ENCODE measurements at regions not wholly inside any gene's neighbourhood (a gene's known extent, or its start where the extent isn't known, plus 50 kb on each side); places are given as distances from the start of the nearest gene placed in this dataset.
"Not testable (repeated sequence)": the region's sequence is repeated elsewhere in the genome, so short reads cannot be mapped to it uniquely, and the experiment has no call there.

DNA sequence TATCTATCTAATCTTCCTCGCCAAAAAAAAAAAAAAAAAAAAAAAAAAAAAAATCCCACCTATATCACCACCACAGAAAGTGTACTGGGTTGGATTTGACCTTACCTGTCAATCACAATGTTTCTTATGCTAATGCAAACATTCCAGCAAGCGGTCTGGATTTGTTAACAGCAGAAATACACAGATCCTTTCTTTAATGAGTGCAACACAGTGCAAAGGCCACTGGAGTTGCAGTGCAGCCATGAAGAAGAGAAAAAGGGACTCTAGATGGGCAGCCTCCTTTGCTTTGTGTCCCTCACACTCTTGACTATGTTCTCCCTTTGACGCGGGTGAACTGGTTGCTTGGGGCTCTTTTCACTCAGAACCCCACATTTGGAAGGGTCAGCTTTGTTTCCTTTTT is 127.3 kb upstream of the PRKCQ start:
- FAIRE-seq = no peak
- DNase-seq (ENCODE audit: insufficient read length, low spot score) = no peak

DNA sequence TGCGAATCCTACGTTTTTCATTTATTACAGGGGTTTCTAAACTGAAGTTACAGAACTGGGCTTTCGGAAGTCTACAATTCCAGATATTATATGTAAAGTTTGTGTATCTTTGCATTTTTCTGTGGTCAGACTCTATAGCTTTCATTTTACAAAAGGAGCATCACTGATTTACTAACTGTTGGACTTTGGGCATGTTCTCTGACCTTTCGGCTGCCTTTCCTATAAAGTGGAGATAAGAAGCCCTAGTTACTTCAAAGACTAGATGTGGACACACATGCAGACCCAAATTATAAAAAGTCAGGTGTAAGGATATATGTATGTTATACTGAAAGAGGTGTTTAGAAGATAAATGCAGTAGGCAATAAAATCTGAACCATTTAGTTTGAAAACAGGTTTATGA is 126.6 kb upstream of the PRKCQ start:
- FAIRE-seq = no peak
- no peak for DNase-seq (ENCODE audit: insufficient read length, low spot score)

DNA sequence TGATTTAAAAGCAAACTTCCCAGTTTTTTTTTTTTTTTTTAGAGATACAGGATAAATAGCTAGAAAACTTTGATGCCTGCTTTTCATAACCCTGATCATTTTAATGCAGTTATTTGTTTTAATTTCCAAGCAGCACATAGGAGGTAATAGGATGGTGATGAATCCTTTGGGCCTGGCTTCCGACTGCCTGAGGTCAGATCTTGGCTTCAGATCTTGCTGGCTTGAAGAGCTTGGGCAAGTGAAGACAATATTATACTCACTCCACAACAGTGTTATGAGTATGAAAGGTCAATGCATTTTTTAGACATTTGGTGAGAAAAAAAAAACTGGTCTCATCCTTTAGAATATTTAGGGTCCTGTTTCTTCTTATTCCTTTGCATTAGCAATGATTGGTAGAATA is 124.8 kb upstream of the PRKCQ start:
- no peak for FAIRE-seq
- DNase-seq (ENCODE audit: insufficient read length, low spot score) = no peak

DNA sequence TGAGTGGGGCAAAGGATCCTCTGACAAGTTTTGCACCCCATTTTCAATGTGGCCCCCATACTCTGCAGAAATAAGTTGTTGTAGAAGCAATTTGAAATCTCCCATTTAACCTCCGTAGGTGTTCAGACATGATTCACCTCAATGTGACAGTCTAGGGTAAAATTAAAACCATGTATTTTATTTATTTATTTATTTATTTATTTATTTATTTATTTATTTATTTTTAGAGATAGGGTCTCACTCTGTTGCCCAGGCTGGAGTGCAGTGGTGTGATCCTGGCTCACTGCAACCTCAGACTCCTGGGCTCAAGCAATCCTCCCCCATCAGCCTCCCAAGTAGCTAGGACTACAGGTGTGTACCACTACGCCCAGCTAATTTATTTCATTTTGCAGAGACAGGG is 122.8 kb upstream of the PRKCQ start:
- not testable (repeated sequence) for DNase-seq (ENCODE audit: insufficient read length, low spot score); FAIRE-seq

DNA sequence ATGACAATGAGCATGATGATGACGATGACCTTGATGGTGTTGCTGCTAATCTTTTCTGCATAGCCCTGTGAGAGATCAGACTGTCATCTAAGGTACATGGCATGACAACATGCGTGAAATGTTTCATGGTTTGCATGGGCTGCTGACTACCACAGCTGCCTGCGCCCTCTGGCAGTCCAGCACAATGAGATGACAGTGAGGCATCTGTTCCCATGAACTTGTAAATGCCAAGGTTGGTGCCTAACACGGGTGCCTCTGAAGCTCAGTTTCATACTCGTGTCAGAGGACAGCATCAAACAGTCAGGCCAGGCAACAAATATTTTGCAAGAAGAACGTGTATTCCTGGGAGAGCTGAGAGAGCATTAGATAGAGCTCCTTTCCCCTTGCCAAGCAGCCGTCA is 122.0 kb upstream of the PRKCQ start:
- FAIRE-seq = no peak
- no peak for DNase-seq (ENCODE audit: insufficient read length, low spot score)

DNA sequence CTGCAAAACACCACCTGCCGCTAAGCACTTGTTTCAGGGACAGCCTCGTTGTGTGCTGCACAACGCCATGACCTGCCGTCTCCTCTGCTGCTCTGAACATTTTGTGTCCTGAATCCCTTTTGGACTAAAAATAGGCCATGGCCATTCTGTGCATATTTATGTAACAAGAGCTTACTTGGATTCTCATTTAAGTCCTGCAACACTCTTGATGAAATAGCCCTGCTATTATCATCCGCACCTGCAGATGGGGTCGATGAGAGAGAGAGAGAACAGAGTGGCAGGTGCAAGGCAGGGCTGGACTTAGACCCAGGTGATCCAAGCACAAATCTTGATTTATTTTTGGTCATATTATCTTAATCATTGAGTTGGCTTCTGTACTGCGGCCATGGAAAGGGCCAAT is 121.2 kb upstream of the PRKCQ start:
- no peak for FAIRE-seq

DNA sequence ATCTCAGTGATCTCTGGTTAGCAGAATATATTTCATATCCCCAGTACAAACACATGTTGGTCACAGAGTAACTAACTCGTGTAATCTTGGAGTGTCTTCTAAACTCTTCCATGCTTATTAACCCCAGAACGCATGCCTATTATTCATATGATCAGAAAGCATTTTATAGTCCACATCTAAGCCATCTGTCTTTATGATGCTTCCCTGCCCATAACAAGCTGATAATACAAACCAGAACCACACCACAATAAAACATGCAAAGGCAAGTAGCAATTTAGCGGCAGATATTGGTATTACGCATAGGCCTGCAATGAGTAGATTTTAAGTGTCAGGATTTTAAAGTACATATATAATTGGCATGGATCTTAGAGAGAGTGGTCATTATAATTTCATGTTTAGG is 120.0 kb upstream of the PRKCQ start:
- no peak for DNase-seq (ENCODE audit: insufficient read length, low spot score)
- no peak for FAIRE-seq

More for the DNA sequence above, 121.2 kb upstream of the PRKCQ start:
- no peak for DNase-seq (ENCODE audit: insufficient read length, low spot score)

DNA sequence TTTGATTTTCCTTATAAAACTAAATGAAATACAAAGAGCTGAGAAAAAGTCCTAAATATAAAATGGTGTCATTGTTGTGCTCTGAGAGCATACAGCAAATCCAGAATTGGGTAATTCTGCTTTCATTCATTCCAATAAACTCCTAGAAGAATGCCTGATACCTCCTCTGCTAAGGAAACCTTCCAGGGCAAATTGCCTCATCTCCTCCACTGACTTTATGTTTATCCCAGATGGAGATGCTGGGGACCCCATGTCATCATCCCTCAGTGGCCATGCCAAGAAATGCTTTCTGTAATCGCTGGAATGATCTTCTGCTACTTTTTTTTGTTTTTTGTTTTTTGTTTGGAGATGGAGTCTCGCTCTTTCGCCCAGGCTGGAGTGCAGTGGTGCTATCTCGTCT is 119.3 kb upstream of the PRKCQ start:
- DNase-seq (ENCODE audit: insufficient read length, low spot score) (no peak), FAIRE-seq (no peak)

DNA sequence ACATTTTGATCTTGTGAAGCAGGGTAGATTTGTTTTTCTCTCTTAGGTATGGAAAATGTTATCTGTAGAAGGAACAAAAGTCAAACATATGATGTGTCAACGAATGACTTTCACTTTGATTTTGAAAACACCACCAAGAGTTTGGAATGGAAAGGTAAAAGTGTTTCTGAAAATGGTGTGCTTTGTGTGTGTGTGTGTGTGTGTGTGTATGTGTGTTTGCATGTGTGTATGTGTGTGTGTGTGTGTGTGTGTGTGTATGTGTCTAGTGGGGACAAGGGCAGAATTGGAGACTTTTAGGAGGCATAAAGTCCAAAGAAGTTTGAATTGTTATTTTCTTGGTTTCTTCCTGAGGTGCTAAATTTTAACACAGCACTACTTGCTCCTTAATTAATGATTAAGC is 115.4 kb upstream of the PRKCQ start:
- FAIRE-seq (no peak), DNase-seq (ENCODE audit: insufficient read length, low spot score) (no peak)

DNA sequence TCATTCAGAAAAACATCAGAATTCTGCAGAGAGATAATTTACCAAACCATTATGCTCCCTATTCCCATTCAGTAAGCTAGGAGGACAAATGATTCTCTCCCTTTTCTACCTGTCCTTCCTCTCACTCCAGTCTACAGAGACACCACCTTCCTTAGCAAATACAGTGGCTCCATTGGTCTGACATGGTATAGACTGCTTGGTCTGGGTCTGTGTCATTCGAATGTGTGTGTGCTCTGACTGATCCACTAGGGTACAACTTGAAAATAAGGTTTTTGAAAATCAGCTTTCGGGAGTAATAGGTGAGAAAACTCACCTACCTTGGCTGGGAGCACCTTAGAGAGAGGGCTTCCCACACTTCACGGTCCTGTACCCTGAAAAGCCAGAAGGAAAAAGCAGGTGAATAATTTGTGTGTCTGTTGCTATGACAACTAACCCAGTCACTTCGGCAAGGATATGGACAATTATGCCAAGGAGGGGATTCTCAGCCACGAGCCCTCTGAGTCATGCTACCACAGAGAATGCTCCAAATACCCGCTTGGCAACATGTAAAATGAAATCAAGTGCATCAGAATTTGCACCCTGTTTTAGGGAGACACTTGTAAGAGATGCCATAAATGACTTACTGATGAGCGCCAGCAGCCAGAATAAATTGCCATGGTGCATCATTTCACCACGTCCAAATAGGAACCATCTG is 114.5 kb upstream of the PRKCQ start:
- FAIRE-seq (no peak), DNase-seq (ENCODE audit: insufficient read length, low spot score) (no peak)

DNA sequence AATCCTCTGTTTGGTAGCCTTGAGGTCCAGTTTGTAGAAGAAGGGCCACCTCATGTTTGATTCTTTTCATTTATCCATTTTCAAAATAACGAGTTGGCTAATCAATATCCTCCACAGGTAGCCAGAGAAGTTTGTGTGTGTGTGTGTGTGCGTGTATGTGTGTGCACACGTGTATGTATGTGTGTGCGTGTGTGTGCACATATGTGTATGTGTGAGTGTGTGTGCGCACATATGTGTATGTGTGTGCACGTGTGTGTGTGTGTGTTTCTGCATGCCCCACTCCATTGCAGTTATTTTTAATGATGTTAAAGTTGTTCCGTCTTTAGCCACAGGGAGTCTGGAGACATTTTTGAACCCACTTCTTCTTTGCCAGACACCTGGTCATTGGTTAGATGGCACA is 112.8 kb upstream of the PRKCQ start:
- FAIRE-seq (no peak), DNase-seq (ENCODE audit: insufficient read length, low spot score) (no peak)

DNA sequence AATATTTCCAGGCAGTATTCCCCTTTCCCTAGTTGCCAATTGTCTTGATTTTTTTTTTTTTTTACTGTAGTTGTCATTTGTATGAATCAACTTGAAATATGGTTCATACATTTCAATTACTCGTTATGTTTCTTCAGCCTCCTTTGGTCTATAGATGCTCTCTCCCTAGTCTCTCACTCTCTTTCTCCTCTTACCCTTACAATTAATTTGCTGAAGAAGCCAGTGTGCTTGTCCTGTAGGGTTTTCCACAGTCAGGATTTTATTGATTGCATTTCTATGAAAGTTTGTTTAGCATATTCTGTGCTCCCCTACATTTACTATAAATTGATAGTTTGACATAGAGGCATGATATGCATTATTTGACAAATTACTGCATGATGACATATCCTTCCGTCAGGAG is 112.0 kb upstream of the PRKCQ start:
- FAIRE-seq (no peak), DNase-seq (ENCODE audit: insufficient read length, low spot score) (no peak)

DNA sequence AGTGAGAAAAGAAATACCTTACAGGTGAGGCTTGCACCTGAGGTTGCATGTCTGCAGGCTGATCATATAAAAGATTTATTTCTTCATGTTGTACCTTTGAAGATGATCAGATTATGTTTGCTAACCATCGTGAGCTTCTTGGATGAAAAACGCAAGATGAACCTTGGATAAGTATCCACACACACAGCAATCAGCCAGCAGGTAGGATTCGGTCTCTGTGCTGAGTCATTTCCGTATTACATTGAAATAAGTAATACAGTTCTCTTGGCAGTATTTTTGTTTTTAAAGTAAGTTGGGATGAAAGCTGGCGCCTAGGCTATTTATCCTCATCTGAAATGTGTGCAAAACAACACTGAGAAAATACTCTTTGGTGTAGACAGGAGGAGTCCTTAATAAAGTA is 109.0 kb upstream of the PRKCQ start:
- FAIRE-seq (no peak), DNase-seq (ENCODE audit: insufficient read length, low spot score) (no peak)

DNA sequence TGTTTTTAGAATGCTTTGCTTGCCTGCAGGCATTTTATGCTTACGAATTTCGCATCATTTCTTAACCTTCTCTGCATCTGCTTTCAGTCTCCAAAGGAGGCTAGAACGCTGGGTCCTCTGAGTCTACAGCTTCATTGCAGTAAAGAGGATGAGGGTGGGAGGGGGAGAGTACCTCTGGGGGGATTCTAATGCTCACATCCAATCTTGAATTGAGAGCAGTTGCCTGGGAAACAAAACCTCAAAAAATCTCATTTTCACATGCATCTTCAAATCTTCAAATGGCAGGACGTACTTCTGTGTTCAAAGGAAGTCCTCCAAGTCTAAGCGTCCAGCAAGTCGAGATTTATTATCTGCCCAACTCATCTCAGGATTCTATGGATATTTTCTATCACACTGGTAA is 100.7 kb upstream of the PRKCQ start:
- FAIRE-seq (no peak), DNase-seq (ENCODE audit: insufficient read length, low spot score) (no peak)

DNA sequence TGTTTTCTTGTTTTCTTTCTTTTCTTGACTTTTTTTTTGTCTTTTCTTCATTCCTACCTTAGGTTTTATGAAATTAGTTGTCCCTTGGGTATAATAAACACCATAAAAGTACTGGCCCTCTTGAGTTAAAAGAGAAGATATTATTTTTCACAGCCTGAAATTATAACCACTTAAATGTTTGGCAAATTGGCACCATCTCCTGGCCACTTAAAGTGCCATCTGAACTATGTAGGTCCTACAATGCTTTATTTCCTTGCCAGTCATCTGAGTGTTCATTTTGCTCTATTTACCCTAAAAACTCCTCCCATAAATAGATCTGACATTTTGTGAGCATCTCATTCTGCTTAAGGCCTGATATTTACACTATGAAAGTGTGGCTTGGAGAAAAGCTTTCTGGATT is 98.9 kb upstream of the PRKCQ start:
- no peak for DNase-seq (ENCODE audit: insufficient read length, low spot score)
- no peak for FAIRE-seq

DNA sequence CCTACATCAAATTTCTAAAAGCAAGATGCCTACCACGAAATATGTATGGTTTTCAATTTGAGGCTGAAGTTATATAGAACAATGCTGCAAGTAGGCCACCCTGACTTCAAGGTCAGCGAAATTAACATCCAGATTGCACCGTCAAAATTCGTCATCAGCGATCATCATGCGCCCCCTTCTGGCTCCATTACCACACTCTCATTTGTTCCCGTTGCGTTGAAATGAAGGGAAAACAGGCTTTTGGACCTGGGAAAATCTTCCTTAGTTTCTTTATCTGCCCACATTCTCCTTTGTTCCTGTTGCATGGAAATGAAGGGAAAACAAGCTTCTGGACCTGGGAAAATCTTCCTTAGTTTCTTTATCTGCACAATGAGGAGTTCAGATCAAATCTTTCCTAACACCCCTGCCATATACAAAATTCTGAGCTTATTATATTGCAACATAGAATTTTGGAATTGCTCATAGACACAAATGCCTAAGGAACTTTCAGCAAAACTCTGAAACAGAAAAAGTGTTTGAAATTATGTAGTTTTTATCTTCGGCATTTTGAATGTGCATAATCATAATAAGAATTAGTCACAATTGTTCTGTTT is 98.2 kb upstream of the PRKCQ start:
- DNase-seq (ENCODE audit: insufficient read length, low spot score) = peak; percentile 8
- peak; percentile 97 for FAIRE-seq

DNA sequence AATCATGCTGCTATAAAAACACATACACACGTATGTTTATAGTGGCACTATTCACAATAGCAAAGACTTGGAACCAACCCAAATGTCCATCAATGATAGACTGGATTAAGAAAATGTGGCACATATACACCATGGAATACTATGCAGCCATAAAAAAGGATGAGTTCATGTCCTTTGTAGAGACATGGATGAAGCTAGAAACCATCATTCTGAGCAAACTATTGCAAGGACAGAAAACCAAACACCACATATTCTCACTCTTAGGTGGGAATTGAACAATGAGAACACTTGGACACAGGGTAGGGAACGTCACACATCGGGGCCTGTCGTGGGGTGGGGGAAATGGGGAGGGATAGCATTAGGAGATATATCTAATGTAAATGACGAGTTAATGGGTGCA is 97.1 kb upstream of the PRKCQ start:
- FAIRE-seq; DNase-seq (ENCODE audit: insufficient read length, low spot score): not testable (repeated sequence)

DNA sequence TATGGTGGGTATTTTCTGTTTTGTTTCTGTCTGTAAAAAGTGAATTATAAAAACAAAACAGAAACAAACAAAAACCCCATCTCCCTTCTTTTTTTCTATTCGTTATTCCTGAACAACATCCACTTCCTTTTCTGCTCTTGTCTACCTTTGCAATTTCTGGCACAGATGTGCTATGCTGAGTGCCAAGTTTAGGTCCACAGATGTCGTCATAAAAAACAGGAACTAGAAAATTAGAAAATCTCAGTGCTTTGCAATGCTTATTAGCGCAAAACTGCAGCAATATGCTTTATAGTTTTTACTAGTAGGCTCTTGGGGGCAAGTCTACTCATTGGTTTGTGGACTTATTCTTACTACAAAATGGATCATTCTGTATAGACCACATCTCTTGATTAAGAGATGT is 94.2 kb upstream of the PRKCQ start:
- DNase-seq (ENCODE audit: insufficient read length, low spot score) (no peak), FAIRE-seq (no peak)

DNA sequence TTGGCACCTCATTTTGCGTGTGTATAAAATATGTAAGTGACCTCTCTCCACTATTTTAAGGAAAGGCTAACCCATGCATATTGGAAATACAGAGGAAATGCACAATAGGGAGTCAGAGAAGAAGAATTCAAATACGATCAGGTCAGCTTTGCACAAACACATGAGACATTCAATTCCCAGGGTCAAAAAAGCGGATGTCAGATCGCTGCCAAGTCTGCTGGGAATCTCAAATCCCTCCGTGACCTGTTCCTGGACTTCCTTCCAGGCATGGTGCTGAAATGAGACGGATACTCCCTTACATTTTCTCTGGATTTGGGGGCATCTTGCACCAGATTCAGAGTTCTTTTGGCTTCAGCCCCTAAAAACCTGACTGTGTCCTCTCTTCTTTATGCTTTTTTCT is 91.9 kb upstream of the PRKCQ start:
- FAIRE-seq = no peak
- DNase-seq (ENCODE audit: insufficient read length, low spot score) = no peak

DNA sequence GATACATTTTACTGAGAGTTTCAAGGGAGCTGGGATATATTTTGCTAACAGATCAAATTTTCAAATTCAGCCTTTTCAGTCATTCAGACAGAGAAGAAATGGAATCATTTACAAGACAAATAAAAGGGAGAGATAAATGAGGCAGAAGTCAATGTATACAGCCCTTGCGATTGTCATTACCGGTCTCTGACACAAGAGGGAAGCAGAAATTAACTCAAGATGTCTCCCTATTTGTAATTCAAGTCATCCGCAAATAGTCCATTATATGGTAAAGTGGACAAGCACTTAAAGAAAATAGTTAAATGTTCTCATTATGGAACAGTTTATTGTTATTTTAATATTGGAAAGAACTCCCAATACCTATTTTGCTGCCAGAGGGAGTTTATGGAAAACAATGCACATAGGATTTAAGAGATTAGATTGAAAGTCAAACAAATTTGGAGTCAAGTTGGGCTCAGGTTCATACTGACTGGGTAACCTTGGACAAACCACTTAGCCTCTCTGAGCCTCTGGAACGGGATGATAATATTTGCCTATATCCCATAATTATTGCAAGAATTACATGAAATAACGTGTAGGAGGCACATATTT is 89.3 kb upstream of the PRKCQ start:
- DNase-seq (ENCODE audit: insufficient read length, low spot score) (no peak), FAIRE-seq (peak; percentile 83)

DNA sequence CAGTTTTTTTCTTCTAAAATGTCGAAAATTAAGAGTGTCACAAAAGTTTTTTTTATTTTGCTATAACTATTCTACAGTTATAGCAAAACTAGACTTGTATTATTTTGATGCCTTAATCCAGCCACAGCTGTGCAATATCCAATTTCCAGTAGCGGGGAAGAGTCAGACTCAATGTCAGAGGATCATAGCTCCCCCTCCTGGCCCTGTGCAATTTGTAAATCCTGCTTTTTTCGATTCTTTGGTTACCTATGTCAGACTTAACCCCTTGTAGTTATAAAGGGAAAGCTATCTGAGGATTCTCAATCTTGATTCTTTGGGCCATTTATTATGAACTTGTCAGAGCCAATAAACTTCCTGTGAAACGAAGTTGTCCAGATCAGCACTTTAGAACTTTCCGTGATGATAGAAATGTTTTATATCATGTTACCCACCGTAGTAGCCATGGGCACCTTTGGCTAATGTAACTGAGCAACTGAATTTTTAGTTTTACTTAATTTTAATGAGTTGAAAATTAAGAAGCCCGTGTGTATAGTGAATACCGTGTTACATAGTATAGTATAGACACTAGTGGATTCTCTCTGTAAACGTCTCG is 87.7 kb upstream of the PRKCQ start:
- no peak for FAIRE-seq

DNA sequence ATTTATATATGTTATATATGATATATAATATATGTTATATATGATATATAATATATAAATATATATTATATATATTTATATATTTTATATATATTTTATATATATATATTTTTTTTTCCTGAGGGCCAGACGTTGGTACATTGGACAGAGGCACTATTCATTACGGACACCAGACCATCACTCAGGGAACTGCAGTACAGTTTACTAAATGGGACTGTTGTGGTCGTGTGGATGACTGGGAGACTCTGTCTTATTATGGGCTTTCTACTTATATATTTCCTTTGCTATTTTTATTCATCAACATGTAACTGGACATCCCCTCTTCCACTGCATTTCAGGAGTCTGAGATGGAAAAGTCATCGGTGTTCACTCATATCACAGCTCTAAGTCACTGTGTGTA is 87.1 kb upstream of the PRKCQ start:
- no peak for FAIRE-seq
- DNase-seq (ENCODE audit: insufficient read length, low spot score) = no peak

More for the DNA sequence above, 87.7 kb upstream of the PRKCQ start:
- no peak for DNase-seq (ENCODE audit: insufficient read length, low spot score)
